GM23248 (cell line): ENCODE measurements at regions not wholly inside any gene's neighbourhood (a gene's known extent, or its start where the extent isn't known, plus 50 kb on each side); places are given as distances from the start of the nearest gene placed in this dataset.
"Not testable (repeated sequence)": the region's sequence is repeated elsewhere in the genome, so short reads cannot be mapped to it uniquely, and the experiment has no call there.

Source experiments
- EZH2 ChIP-seq: fragments of 200-600 bp; sonication (generic); IDR thresholded peaks from 2 replicates; pipeline ENCODE4 v1.6.1; 2018; ENCODE audit warnings: antibody characterized with exemption, mild to moderate bottlenecking; ENCODE audit not compliant: insufficient read depth, poor library complexity, severe bottlenecking
- EZH2phosphoT487 ChIP-seq: fragments of 200-600 bp; sonication (generic); IDR thresholded peaks from 2 replicates; pipeline ENCODE4 v1.6.1; 2018; ENCODE audit warnings: antibody characterized with exemption, moderate library complexity, mild to moderate bottlenecking, low read depth; ENCODE audit not compliant: insufficient read depth

DNA sequence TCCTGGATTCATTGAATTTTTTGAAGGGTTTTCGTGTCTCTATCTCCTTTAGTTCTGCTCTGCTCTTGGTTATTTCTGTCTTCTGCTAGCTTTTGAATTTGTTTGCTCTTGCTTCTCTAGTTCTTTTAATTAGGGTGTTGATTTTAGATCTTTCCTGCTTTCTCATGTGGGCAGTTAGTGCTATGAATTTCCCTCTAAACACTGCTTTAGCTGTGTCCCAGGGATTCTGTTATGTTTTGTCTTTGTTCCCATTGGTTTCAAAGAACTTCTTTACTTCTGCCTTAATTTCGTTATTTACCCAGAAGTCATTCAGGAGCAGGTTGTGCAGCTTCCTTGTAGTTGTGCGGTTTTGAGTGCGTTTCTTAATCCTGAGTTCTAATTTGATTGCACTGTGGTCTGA is 220.1 kb downstream of the UTRN start:
- TF ChIP-seq EZH2, EZH2phosphoT487: not testable (repeated sequence)
